ENCODE measurements at regions not wholly inside any gene's neighbourhood (a gene's known extent, or its start where the extent isn't known, plus 50 kb on each side); places are given as distances from the start of the nearest gene placed in this dataset.

DNA sequence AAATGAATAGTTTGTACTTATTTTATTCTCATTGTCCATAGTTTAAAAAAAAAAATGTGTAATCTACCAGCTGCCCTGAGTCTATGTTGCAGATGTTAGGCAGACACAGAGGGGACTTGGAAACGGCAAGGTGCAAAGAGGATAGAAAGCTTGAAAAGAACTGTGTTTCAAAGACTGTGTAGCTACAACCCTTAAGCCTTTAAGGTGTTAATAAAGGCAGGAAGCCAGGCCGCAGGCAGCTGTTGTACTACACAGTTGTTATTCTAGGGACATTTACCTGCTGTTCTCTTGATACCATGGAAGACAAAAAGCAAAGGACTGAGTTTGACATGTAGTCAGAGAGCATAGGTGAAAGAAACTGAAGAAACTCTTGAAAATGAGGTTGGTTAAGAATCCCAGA lies 440.0 kb downstream of the TUSC7 start:
- TF ChIP-seq, protein P1, sequence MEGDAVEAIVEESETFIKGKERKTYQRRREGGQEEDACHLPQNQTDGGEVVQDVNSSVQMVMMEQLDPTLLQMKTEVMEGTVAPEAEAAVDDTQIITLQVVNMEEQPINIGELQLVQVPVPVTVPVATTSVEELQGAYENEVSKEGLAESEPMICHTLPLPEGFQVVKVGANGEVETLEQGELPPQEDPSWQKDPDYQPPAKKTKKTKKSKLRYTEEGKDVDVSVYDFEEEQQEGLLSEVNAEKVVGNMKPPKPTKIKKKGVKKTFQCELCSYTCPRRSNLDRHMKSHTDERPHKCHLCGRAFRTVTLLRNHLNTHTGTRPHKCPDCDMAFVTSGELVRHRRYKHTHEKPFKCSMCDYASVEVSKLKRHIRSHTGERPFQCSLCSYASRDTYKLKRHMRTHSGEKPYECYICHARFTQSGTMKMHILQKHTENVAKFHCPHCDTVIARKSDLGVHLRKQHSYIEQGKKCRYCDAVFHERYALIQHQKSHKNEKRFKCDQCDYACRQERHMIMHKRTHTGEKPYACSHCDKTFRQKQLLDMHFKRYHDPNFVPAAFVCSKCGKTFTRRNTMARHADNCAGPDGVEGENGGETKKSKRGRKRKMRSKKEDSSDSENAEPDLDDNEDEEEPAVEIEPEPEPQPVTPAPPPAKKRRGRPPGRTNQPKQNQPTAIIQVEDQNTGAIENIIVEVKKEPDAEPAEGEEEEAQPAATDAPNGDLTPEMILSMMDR (IDR thresholded peaks at IDR 0.05) = no peak
- TF ChIP-seq POLR2A (IDR thresholded peaks at IDR 0.05) = no peak

All from thyroid gland (tissue), 4 donors.